ENCODE measurements at regions not wholly inside any gene's neighbourhood (a gene's known extent, or its start where the extent isn't known, plus 50 kb on each side); places are given as distances from the start of the nearest gene placed in this dataset.

GRCh38 chr4:180493299-180493698, 1749.9 kb upstream of the TENM3 start:
- intact Hi-C loops (cut with DNase I) = no loop called here

GRCh38 chr4:180500154-180500553, 1743.0 kb upstream of the TENM3 start:
- H3K36me3 ChIP-seq = no peaks in the 10 kb centered on the region
- H3K9me3 ChIP-seq = no peaks in the 10 kb centered on the region
- no peaks in the 10 kb centered on the region for H3K27me3 ChIP-seq
- H3K4me1 ChIP-seq = no peaks in the 10 kb centered on the region
- intact Hi-C loops (cut with DNase I) = no loop called here
- DNase-seq (no peak), ATAC-seq (no peak)
- no peak overlapping the region for H3K27ac ChIP-seq
- WGBS, 4 donors = 73 to 85% (median 78%) methylated on average over 3 of the region's 3 CpGs
- no peak overlapping the region for H3K4me3 ChIP-seq
- TF ChIP-seq, protein P1, sequence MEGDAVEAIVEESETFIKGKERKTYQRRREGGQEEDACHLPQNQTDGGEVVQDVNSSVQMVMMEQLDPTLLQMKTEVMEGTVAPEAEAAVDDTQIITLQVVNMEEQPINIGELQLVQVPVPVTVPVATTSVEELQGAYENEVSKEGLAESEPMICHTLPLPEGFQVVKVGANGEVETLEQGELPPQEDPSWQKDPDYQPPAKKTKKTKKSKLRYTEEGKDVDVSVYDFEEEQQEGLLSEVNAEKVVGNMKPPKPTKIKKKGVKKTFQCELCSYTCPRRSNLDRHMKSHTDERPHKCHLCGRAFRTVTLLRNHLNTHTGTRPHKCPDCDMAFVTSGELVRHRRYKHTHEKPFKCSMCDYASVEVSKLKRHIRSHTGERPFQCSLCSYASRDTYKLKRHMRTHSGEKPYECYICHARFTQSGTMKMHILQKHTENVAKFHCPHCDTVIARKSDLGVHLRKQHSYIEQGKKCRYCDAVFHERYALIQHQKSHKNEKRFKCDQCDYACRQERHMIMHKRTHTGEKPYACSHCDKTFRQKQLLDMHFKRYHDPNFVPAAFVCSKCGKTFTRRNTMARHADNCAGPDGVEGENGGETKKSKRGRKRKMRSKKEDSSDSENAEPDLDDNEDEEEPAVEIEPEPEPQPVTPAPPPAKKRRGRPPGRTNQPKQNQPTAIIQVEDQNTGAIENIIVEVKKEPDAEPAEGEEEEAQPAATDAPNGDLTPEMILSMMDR (IDR thresholded peaks at IDR 0.05) = no peak
- TF ChIP-seq POLR2A (IDR thresholded peaks at IDR 0.05) = no peak

More at GRCh38 chr4:180493299-180493698, 1749.9 kb upstream of the TENM3 start:
- 72 to 83% (median 76%) methylated on average over 3 of the region's 3 CpGs for WGBS, 4 donors
- ATAC-seq = no peak
- no peak overlapping the region for H3K27ac ChIP-seq
- H3K9me3 ChIP-seq = peaks cover 0 to 10% (median 0%) of the 10 kb centered on the region in 12 donors
- DNase-seq = no peak
- H3K27me3 ChIP-seq = no peaks in the 10 kb centered on the region
- no peak overlapping the region for H3K4me3 ChIP-seq
- no peaks in the 10 kb centered on the region for H3K4me1 ChIP-seq
- no peaks in the 10 kb centered on the region for H3K36me3 ChIP-seq
- TF ChIP-seq, protein P1 (IDR thresholded peaks at IDR 0.05) = no peak
- TF ChIP-seq POLR2A (IDR thresholded peaks at IDR 0.05) = no peak

- Histone ChIP-seq H3K27me3 (no peaks in the 10 kb centered on the region), H3K27ac (no peak overlapping the region), H3K36me3 (no peaks in the 10 kb centered on the region), H3K9me3 (no peaks in the 10 kb centered on the region), H3K4me3 (no peak overlapping the region), H3K4me1 (no peaks in the 10 kb centered on the region)
- TF ChIP-seq POLR2A (IDR thresholded peaks at IDR 0.05) = no peak
- TF ChIP-seq, protein P1 (IDR thresholded peaks at IDR 0.05) = no peak
- ATAC-seq (no peak), DNase-seq (no peak)
- intact Hi-C loops (cut with DNase I) = no loop called here
- 41 to 56% (median 46%) methylated on average over 3 of the region's 3 CpGs for whole genome bisulfite sequencing, 4 donors
Observed at GRCh38 chr4:180512801-180513475, 1730.3 kb upstream of the TENM3 start.

- ATAC-seq = no peak
- TF ChIP-seq, protein P1 (IDR thresholded peaks at IDR 0.05) = no peak
- TF ChIP-seq POLR2A (IDR thresholded peaks at IDR 0.05) = no peak
- Histone ChIP-seq H3K36me3 (no peaks in the 10 kb centered on the region), H3K27me3 (no peaks in the 10 kb centered on the region), H3K27ac (no peak overlapping the region), H3K4me1 (no peaks in the 10 kb centered on the region), H3K9me3 (no peaks in the 10 kb centered on the region), H3K4me3 (no peak overlapping the region)
- no peak for DNase-seq
- whole genome bisulfite sequencing, 4 donors = 67 to 74% (median 72%) methylated on average over 4 of the region's 4 CpGs
- intact Hi-C loops (cut with DNase I) = no loop called here
Observed at GRCh38 chr4:180518906-180519305, 1724.3 kb upstream of the TENM3 start.

All from heart left ventricle (tissue), 16 donors.